SH-SY5Y (cell line): ENCODE measurements at regions not wholly inside any gene's neighbourhood (a gene's known extent, or its start where the extent isn't known, plus 50 kb on each side); places are given as distances from the start of the nearest gene placed in this dataset.

Source experiments
- GATA2 ChIP-seq: IDR thresholded peaks from 2 replicates; pipeline ENCODE4 v1.6.1; 2011; ENCODE audit warnings: mild to moderate bottlenecking, low read depth, low read length
- GATA3 ChIP-seq: IDR thresholded peaks from 2 replicates; pipeline ENCODE4 v1.6.1; 2011; ENCODE audit warnings: low read depth, mild to moderate bottlenecking, low read length, moderate library complexity

- TF ChIP-seq GATA2 (no peak), GATA3 (no peak)
Observed at GRCh38 chr9:118209343-118209742, 505.1 kb downstream of the TLR4 start.
